SH-SY5Y (cell line): ENCODE measurements at regions not wholly inside any gene's neighbourhood (a gene's known extent, or its start where the extent isn't known, plus 50 kb on each side); places are given as distances from the start of the nearest gene placed in this dataset.

Experiments used
- GATA2 ChIP-seq: IDR thresholded peaks from 2 replicates; pipeline ENCODE4 v1.6.1; 2011; ENCODE audit warnings: mild to moderate bottlenecking, low read depth, low read length
- GATA3 ChIP-seq: IDR thresholded peaks from 2 replicates; pipeline ENCODE4 v1.6.1; 2011; ENCODE audit warnings: low read depth, mild to moderate bottlenecking, low read length, moderate library complexity

DNA sequence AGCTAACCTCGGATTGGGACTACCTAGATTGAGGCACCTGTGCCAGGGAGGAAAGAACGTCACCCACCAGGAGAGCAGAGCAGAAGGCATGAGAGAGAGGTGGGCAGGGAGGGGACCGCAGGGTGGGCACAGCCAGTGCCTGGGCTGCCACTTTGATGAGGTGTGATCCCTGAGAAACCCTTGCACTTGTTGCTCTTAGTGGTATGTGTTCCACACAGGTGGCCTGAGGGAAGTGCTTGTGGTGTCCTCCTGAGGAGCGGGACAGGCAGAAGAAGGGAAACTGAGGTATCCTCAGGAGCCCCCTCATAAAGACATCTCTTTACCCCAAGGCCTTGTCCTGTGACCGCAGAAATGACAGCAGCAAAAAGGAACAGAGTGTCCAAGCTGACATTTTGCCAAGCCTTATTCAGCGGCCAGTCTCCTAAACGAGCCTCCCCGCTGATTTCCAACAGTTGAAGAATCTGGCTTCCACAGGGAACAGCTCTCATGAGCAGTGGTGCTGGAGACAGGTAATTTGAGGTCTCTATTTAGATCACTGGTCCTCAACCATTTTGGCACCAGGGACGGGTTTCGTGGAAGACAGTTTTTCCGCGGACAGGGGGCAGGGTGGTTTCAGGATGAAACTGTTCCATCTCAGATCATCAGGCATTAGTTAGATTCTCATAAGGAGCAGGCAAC is 82.4 kb downstream of the FOXD1 start:
- TF ChIP-seq GATA2 = no peak

DNA sequence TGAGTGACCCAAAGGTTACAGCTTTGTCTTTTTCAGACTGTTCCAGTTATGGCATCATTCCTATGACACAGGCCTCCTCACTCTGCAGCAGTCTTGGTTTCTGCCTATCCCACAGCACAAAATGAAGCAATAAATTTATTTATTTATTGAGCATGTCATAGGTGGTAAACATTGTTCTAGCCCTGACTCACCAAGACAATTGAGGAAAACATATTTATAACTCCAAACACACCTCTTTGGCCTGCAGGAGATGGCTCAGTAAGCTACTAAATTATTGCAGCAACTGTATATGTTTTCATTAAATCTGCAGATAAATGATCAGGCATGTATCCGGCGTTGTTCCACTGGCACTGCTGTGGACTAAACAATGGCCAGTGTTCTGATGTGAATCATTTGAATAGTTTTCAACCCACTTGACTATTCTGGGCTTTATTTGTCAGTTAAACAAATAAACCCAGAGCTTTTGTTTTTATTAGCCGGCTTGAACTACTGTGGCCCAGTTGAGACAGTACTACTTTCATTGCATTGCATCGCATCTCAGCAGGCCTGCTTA is 83.2 kb downstream of the FOXD1 start:
- TF ChIP-seq GATA2 (no peak), GATA3 (no peak)

DNA sequence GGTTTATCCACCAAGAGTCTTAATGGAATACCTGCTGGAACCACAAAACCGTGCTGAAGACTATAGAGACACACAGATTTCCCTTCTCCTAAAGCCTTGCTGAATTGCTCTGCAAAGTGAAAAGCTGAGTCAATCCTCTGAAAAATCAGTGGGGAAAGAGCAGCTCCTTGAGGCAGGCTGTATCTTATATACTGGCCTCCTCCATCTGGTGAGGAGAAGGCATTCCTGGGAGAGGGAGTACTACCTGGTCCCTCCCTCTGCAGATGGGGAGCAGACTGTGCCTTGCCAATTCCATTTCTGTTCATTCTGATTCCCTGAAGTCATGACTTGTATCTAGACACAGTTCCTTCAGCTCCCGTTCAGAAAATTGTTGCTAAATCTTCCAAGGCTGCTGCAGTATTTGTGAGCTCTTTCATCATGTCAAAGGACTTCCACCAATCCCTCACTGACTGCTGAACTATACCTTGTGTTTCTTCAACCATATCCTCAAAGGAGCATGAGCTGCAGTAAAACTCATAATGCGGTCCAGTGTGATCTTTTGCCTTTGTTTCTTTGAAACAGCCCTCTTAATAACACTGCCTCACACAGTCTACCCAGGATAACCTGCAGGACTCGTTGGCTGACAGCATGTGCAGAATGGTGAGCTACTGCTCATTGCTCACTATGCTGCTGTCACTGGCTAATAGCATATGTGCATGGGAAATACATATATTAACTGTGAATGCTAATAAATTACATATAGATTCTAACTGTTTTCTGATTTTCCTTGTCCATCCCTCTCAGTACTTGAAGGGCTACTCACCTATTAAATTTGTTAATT is 84.5 kb downstream of the FOXD1 start:
- TF ChIP-seq GATA3 = no peak
- TF ChIP-seq GATA2 = no peak

DNA sequence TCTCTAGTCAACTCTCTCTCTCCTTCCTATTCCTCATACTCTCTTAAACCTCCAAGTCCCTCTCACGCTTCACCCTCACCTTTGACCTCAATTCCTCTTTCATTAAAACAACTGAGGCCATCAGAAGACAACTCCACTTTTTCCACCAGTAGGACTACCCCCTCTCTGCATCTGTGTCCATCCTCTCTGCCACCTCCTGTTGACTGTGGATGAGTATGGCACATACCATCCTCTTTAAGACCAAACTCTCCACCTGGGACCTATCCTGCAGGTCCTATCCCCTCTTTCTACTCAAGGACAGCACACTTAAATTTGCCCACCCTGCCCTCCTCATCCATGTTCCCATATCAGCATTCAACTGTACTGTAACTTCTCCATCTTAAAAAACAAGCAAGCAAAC is 89.2 kb downstream of the FOXD1 start:
- TF ChIP-seq GATA3 (no peak), GATA2 (no peak)

DNA sequence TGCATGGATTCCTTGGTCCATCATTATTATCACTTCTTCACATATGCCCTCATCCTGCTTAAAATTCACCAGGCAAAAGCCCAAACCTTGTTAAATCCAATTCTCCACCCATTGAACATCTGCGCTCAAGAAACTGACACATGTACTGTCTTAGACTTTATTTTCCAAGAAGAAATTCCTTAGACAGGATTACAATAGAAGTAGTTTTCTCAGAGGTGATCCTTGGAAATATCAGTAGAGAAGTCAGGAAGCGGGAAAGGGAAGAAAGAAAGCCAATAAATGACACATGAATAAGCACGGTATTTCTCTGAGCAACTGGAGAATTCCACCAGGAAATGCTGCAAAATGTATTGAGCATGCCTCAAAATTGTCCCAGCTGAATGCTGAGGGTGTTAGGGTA is 90.2 kb downstream of the FOXD1 start:
- TF ChIP-seq GATA3 = no peak
- no peak for TF ChIP-seq GATA2

DNA sequence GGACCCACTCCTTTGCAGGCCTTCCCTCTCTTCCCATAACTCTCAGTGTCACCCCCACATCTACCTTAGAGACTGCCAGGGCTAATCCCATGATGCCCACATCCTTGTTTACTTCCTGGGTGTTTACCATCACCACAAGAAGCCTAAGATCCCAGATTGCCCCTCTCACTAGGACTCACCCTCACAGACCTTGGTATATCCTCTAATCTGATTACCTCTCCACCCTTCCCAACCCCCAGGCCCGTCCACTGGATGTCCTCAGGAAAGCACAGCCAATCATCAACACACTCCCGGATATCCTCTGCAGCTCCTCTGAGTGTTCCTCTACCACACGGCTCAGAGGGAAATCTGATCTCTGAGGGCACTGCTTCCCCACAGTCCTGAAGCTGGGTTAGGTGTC is 91.0 kb downstream of the FOXD1 start:
- TF ChIP-seq GATA3 (no peak), GATA2 (no peak)

DNA sequence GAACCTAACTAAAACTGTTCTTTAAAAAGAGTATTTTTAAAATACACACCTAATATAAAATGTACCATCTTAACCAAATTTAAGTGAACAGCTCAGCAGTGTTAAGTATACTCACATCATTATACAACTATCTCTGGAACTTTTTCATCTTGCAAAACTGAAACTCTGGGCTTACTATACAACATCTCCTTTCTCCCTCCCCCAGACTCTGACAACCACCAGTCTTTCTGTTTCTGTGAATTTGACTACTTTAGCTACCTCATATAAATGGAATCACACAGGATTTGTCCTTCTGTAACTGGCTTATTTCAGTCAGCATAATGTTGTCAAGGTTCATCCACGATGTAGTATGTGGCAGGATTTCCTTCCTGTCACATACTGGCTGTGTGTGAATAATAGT is 93.5 kb downstream of the FOXD1 start:
- TF ChIP-seq GATA2 (no peak), GATA3 (no peak)

DNA sequence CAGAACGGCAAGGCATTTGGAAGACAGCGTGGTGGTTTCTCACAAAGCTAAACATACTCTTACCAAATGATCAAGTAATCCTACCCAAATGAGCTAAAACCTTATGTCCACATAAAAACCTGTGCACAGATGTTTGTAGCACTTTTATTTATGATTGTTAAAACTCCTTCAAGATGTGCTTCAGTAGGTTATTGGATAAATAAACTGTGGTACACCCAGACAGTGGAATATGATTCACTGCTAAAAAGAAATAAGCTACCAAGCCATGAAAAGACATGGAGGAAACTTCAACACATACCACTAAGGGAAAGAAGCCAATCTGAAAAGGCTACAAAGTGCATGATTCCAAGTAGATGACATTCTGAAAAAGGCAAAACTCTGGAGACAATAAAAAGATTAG is 94.2 kb downstream of the FOXD1 start:
- TF ChIP-seq GATA3 = no peak
- no peak for TF ChIP-seq GATA2

DNA sequence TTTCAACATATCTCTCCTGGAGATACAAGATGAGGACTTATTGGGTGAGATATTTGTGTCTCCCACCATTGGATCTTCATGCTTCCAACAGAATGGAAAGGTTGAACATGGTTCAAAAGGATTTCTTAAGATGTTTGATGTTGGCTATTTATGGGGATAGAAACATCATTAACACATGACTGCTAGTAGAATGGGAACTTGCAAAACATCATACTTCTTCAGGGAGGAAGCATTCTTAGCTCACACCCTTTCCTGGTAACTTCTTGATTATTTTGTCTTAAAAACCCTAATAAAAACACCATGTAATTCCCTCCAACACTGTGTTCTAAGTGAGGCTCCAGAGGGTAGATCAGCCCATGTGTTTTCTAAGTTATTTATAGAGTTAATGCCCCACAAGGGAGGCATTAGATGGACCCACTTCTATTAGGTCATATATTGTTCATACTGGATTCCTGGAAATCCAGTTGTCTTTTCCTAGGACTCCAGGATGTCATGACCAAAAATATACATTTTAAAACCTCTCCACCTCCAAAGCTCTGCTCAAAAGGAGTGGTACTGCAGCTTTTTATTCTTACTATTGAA is 95.8 kb downstream of the FOXD1 start:
- TF ChIP-seq GATA3 (no peak), GATA2 (no peak)

DNA sequence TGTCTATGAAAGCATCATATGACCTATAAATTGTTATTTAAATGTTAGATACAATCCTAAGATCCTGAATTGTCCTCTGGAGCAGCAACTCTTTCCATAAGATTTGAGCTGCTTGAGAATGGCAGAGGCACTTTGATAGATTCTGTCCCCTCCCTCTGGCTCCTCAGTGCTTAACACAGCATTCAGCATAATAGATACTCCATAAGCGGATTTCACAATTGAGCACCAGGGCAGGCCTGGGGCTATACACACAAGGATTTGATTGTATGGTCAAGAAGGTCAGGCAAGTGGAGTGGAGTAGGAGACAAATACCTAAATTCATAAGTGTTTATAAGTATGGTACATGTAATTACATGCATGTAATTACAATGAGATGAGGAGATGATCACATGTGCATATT is 96.3 kb downstream of the FOXD1 start:
- TF ChIP-seq GATA3 (no peak), GATA2 (no peak)

DNA sequence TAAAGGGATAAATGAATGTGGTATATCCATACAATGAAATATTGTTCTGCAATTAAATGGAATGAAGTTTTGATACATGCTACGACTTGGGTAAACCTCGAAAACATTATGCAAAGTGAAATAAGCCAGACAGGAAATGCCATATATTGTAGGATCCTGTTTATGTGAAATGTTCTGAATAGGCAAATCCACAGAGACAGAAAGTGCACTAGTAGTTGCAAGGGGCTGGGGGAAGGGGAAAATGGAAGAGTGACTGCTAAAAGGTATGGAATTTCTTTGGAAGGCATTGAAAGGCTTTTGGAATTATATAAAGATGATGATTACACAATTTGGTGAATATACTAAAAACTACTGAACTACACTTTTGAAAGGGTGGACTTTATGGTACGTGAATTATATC is 97.0 kb downstream of the FOXD1 start:
- TF ChIP-seq GATA2 (no peak), GATA3 (no peak)

DNA sequence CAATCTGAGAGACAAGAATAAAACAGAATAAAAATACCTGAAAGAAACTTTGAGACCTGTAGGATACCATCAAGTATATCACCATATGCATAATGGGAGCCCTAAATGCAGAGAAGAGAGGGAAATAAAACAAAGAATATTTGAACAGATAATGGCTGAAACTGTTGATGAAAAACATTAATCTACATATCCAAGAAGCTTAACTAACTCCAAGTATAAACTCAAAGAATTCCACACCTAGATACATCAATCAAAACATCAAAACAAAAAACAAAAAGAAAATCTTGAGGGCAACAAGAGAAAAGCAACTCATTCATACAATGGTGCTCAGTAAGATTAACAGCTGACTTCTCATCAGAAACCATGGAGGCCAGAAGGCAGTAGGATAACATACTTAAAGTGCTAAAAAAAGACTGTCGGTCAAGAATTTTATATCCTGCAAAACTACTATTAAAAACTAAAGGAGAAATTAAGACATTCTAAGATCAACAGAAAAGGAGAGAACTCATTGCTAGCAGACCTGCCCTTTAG is 101.6 kb downstream of the FOXD1 start:
- no peak for TF ChIP-seq GATA3
- TF ChIP-seq GATA2 = no peak

DNA sequence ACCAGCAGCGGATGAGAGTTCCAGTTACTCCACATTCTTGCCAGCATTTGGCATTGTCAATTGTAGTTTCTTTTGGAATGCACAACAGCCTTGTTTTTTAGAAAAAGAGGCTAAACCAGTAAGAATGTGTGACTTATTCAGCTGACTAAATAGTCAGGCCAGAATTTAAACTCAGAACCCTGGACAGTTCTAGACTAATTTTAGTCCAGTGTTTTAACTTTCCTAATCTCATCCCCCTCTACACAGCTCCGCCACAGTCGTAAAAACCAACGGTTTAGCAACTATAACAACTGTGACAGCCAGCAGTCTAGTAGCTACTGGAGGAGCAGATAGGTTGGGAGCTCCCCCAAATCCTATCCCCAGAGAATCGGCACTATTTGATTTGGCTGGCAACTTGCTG is 103.7 kb downstream of the FOXD1 start:
- TF ChIP-seq GATA3 (no peak), GATA2 (no peak)

DNA sequence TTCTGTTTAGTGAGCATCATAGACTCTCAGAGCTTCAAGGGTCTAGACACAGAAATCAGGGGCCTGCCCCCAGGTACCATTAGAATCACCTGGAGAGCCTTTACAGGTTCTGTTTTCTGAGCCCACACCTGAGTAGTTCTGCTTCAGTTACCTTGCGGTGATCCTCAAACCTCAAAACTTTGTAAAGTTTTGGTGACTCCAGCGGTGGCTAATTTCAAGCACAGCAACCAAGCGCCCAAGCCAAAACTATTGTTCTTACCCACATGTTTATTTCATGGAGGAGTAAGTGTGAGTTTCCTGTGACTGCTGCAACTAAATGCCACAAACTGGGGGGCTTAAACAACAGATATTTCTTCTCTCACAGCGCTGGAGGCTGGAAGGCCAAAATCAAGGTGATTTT is 108.9 kb downstream of the FOXD1 start:
- TF ChIP-seq GATA2 = no peak
- TF ChIP-seq GATA3 = no peak
